ENCODE measurements at regions not wholly inside any gene's neighbourhood (a gene's known extent, or its start where the extent isn't known, plus 50 kb on each side); places are given as distances from the start of the nearest gene placed in this dataset.

GRCh38 chr6:18962361-18962905, 575.3 kb downstream of the RNF144B start:
- TF ChIP-seq, protein P1, sequence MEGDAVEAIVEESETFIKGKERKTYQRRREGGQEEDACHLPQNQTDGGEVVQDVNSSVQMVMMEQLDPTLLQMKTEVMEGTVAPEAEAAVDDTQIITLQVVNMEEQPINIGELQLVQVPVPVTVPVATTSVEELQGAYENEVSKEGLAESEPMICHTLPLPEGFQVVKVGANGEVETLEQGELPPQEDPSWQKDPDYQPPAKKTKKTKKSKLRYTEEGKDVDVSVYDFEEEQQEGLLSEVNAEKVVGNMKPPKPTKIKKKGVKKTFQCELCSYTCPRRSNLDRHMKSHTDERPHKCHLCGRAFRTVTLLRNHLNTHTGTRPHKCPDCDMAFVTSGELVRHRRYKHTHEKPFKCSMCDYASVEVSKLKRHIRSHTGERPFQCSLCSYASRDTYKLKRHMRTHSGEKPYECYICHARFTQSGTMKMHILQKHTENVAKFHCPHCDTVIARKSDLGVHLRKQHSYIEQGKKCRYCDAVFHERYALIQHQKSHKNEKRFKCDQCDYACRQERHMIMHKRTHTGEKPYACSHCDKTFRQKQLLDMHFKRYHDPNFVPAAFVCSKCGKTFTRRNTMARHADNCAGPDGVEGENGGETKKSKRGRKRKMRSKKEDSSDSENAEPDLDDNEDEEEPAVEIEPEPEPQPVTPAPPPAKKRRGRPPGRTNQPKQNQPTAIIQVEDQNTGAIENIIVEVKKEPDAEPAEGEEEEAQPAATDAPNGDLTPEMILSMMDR (IDR thresholded peaks at IDR 0.05) = no peak

DNA sequence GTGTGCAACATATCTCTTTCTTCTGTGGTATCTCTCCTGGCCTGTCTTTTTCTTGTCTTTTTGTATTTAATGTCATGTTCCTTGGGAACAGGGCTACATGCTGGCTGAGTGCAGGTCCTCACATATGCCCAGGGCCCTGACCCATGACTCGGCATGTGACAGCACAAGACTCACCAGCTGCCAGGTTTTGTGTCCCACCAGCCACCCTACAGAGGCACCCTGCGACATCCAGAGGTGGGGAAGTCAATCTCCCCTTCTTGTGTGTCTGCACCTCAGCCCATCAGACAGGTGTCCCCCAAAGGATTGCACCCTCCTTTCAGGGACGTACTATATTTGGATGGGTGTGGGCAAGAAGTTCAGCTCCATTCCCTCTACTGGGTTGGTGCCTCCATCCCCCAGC, 576.3 kb downstream of the RNF144B start:
- TF ChIP-seq, protein P1 (IDR thresholded peaks at IDR 0.05) = no peak

GRCh38 chr6:18973251-18973650, 586.1 kb downstream of the RNF144B start:
- TF ChIP-seq, protein P1 (IDR thresholded peaks at IDR 0.05) = no peak

DNA sequence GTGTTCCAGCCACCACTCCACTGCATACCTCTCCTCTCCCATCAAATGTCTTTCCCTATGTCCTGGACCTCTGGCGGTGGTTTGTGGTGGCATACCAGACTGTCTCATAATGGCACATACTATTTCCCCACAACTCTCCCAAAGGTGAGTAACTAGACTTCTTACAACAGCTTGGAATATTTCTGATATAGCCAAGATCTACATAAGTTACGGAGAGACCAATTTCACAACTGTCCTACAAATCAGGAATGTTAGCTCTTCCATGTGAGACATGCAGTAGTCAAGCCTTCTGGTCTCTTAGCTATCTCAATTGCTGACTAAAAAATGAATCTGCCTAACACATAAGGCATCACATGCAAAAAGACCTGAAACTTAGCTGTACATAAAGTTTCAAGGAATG, 588.9 kb downstream of the RNF144B start:
- TF ChIP-seq, protein P1 (IDR thresholded peaks at IDR 0.05) = no peak

GRCh38 chr6:18976966-18977365, 589.8 kb downstream of the RNF144B start:
- TF ChIP-seq, protein P1 (IDR thresholded peaks at IDR 0.05) = no peak

DNA sequence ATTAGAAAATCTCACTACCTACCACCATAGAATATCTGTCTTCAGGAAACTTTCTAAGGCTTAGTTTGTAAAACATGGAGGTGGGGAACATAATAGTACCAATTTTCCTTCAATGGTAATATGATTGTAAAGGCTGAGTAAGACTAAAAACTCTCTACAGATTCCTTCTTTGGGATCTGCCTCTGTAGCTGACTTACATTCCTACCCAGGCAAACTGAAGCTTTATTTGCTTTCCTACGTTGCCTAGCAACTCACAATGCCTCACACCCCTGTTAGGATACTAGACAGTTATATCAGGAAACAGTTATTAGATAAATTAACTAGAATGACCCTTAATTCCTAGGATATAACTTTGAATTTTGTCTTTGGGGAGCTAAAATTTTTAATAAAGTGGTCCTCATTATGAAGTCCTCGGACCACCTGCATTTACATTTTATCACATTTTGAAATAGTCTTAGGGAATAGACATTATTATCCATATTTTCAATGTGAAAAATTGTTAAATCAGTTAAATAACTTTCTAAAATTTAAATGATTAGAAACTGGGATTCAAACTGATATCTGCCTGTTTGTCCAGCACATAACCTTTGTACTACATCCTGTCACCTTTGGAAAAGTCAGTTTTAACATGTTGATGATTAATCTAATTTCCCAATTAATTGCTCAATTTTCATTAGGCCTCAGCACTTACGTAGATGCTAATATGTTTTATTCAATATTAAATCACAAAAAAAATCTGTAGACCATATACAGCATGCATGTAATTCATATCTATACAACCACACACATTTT, 591.4 kb downstream of the RNF144B start:
- TF ChIP-seq, protein P1 (IDR thresholded peaks at IDR 0.05) = no peak

DNA sequence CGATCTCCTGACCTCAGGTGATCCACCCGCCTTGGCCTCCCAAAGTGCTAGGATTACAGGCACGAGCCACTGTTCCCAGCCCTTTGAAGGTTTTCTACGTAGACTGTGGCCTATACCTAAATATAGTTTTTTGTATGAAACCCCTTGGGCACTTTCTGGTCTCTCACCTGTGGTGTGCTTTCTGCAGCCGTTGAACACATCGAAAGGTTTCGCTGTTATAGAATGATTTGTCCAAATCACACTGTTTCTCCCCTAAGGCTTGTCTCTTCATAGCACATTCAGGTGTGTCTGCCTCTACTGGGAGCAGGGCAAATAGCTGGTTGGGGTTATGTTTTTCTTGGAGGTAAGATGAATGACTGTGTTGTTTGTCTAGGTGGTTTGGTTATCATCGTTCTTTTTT, 597.9 kb downstream of the RNF144B start:
- TF ChIP-seq, protein P1 (IDR thresholded peaks at IDR 0.05) = no peak
